ENCODE measurements at regions not wholly inside any gene's neighbourhood (a gene's known extent, or its start where the extent isn't known, plus 50 kb on each side); places are given as distances from the start of the nearest gene placed in this dataset.

DNA sequence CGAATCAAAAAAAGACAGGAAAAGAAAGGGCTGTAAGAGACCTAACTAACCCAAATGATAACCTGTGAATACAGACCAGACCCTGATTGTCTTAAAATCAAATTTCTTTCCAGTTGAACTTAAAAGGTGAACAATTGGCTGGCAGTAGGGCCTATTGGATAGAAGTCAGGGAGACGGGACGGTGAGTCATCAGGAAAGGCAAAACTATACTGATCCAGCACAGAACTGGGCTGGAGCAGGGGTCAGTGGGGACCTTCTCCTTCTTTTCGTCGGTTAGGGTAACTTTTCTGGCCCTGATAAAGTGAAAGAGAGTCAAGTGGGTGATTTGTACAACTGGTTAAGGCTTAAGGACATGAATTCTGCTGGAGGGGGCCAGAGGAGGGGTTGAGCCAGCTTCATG lies 84.9 kb upstream of the OTX2 start:
- Histone ChIP-seq H3K27ac (no peak overlapping the region), H3K27me3 (no peaks in the 10 kb centered on the region), H3K9me3 (no peaks in the 10 kb centered on the region), H3K4me1 (no peaks in the 10 kb centered on the region), H3K36me3 (no peaks in the 10 kb centered on the region), H3K4me3 (no peak overlapping the region)
- DNase-seq (no peak), ATAC-seq (no peak)
- in situ Hi-C loops (cut with MboI; ENCODE audit: low sequenced_read_pairs in 4 of 4) (no loop called here), intact Hi-C loops (cut with DNase I; ENCODE audit: low total_unique reads) (no loop called here)
- TF ChIP-seq, protein P1, sequence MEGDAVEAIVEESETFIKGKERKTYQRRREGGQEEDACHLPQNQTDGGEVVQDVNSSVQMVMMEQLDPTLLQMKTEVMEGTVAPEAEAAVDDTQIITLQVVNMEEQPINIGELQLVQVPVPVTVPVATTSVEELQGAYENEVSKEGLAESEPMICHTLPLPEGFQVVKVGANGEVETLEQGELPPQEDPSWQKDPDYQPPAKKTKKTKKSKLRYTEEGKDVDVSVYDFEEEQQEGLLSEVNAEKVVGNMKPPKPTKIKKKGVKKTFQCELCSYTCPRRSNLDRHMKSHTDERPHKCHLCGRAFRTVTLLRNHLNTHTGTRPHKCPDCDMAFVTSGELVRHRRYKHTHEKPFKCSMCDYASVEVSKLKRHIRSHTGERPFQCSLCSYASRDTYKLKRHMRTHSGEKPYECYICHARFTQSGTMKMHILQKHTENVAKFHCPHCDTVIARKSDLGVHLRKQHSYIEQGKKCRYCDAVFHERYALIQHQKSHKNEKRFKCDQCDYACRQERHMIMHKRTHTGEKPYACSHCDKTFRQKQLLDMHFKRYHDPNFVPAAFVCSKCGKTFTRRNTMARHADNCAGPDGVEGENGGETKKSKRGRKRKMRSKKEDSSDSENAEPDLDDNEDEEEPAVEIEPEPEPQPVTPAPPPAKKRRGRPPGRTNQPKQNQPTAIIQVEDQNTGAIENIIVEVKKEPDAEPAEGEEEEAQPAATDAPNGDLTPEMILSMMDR (IDR thresholded peaks at IDR 0.05 in 4 of 5, conservative IDR thresholded peaks at IDR 0.05 in 1 of 5): no peak
- no peak for TF ChIP-seq POLR2A (IDR thresholded peaks at IDR 0.05)

DNA sequence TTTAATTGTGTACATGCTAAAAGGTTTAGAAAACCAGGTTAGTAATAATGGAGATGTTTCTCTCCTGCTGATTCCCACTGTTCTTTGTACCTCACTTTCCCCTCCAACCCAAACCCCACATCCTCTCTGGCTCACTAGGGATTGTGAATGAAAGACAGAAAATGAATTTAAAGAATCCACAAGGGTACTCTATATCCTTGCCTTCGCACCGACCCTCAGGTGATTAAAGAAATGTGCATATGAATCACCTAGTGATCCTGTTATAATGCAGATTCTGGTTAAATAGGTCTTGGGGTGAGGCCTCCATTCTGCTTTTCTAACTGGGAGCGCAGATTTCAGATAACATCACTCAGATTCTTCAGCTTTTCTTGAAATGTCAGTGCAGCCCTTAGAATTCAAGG lies 84.3 kb upstream of the OTX2 start:
- Histone ChIP-seq H3K4me1 (no peaks in the 10 kb centered on the region), H3K9me3 (no peaks in the 10 kb centered on the region), H3K27ac (no peak overlapping the region), H3K4me3 (no peak overlapping the region), H3K36me3 (no peaks in the 10 kb centered on the region), H3K27me3 (no peaks in the 10 kb centered on the region)
- in situ Hi-C loops (cut with MboI; ENCODE audit: low sequenced_read_pairs in 4 of 4) (no loop called here), intact Hi-C loops (cut with DNase I; ENCODE audit: low total_unique reads) (no loop called here)
- TF ChIP-seq POLR2A (IDR thresholded peaks at IDR 0.05): no peak
- TF ChIP-seq, protein P1 (IDR thresholded peaks at IDR 0.05 in 4 of 5, conservative IDR thresholded peaks at IDR 0.05 in 1 of 5): no peak
- no peak for DNase-seq
- ATAC-seq: no peak

DNA sequence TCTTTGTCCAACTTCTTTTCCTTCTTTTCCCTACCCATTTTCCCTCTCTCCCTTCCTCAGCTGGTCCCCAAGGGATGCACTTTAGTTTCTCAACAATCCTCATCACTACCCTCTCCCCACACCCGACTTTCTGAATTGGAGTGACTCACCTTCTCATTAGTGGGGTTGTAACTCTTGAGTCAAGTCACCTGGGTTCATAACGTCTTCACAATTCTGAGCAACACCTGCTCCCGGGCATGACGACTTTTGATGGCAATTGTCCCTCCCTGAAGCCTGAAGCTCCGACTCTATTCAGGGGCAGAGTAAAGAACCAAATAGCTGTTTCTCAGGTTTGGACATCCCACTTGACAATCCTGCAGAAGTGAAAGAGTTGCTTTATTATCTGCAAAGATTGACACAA lies 82.7 kb upstream of the OTX2 start:
- H3K4me3 ChIP-seq: no peak overlapping the region
- H3K4me1 ChIP-seq: no peaks in the 10 kb centered on the region
- no peak for ATAC-seq
- in situ Hi-C loops (cut with MboI; ENCODE audit: low sequenced_read_pairs in 4 of 4): no loop called here
- TF ChIP-seq, protein P1 (IDR thresholded peaks at IDR 0.05 in 4 of 5, conservative IDR thresholded peaks at IDR 0.05 in 1 of 5): no peak
- no peak for TF ChIP-seq POLR2A (IDR thresholded peaks at IDR 0.05)
- DNase-seq: no peak
- H3K9me3 ChIP-seq: no peaks in the 10 kb centered on the region
- H3K27ac ChIP-seq: no peak overlapping the region
- no peaks in the 10 kb centered on the region for H3K27me3 ChIP-seq
- no peaks in the 10 kb centered on the region for H3K36me3 ChIP-seq
- intact Hi-C loops (cut with DNase I; ENCODE audit: low total_unique reads): no loop called here

DNA sequence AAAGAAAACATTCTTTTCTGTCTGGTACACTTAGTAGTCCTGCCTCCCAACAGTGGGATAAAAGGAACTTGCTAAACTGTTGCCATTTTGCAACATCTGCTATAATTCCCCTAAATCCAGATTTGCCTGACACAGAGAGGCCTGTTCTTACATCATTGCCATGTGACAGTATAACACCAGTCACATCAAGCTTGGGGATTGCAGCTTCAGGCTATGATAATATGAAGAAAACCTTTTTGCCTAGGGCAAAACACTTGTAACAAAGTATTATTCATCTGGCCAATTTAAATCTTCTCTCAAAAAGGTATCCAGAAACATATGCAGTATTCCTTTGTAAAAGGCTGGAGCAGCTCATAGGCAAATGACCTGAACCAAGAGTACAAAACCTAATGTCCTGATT lies 80.9 kb upstream of the OTX2 start:
- in situ Hi-C loops (cut with MboI; ENCODE audit: low sequenced_read_pairs in 4 of 4): no loop called here
- no peaks in the 10 kb centered on the region for H3K36me3 ChIP-seq
- intact Hi-C loops (cut with DNase I; ENCODE audit: low total_unique reads): no loop called here
- TF ChIP-seq, protein P1 (IDR thresholded peaks at IDR 0.05 in 4 of 5, conservative IDR thresholded peaks at IDR 0.05 in 1 of 5): no peak
- no peak for TF ChIP-seq POLR2A (IDR thresholded peaks at IDR 0.05)
- no peaks in the 10 kb centered on the region for H3K27me3 ChIP-seq
- H3K4me3 ChIP-seq: no peak overlapping the region
- no peaks in the 10 kb centered on the region for H3K9me3 ChIP-seq
- no peaks in the 10 kb centered on the region for H3K4me1 ChIP-seq
- ATAC-seq (no peak), DNase-seq (no peak)
- no peak overlapping the region for H3K27ac ChIP-seq

DNA sequence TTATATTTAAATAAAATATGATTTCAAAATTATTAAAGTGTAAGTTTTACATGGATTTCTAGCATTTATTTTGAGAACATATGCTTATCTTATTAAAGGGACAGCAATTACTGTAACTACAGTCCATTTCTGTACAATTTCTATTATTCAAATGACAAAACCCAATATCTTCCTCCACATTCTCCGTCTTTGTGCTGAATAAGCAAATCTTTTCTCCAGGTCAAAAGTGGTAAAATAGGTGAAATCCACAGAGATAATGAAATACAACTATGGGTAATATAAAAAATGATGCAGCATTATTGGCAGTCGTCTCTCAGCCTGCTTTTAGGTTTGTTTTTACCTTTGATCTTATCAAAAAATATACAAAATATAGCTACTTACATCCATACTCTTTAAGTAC lies 79.4 kb upstream of the OTX2 start:
- Histone ChIP-seq H3K4me1 (no peaks in the 10 kb centered on the region), H3K4me3 (no peak overlapping the region), H3K27ac (no peak overlapping the region), H3K36me3 (no peaks in the 10 kb centered on the region), H3K9me3 (no peaks in the 10 kb centered on the region), H3K27me3 (peaks cover 0 to 2% (median 0%) of the 10 kb centered on the region in 3 donors)
- in situ Hi-C loops (cut with MboI; ENCODE audit: low sequenced_read_pairs in 4 of 4): no loop called here
- intact Hi-C loops (cut with DNase I; ENCODE audit: low total_unique reads): no loop called here
- DNase-seq: no peak
- TF ChIP-seq POLR2A (IDR thresholded peaks at IDR 0.05): no peak
- TF ChIP-seq, protein P1 (IDR thresholded peaks at IDR 0.05 in 4 of 5, conservative IDR thresholded peaks at IDR 0.05 in 1 of 5): no peak
- ATAC-seq: no peak

Measured in gastrocnemius medialis (tissue), 4 donors.